PC-9 (cell line): ENCODE measurements at regions not wholly inside any gene's neighbourhood (a gene's known extent, or its start where the extent isn't known, plus 50 kb on each side); places are given as distances from the start of the nearest gene placed in this dataset.

Experiments
- BruUV-seq: library from RNA; stranded (reverse); fragments of 400-500 nt; replicated peaks from 2 replicates; lab custom pipeline; 2021; lab: Mats Ljungman, UMichigan
- CTCF ChIA-PET: fragments of 300-600 bp; sonication (Branson Sonifier 250); formaldehyde crosslinking; loops from one replicate; lab custom pipeline; 2022; ENCODE audit warnings: antibody characterized with exemption; lab: Charles Lee
- POLR2A ChIA-PET: fragments of 300-600 bp; sonication (Branson Sonifier 250); formaldehyde crosslinking; loops from one replicate; lab custom pipeline; 2022; ENCODE audit warnings: antibody characterized with exemption; ENCODE audit not compliant: unreplicated experiment; lab: Charles Lee
- DNase-seq, 2 experiments: peaks; one replicate each; pipeline versions ENCODE4 v3.0.0 to v3.0.0-alpha.2; 2015 to 2022; ENCODE audit warnings: mixed read lengths in 1 of 2
- H2AFZ ChIP-seq: fragments of 200-600 bp; sonication (generic); 2 replicates; pipeline ENCODE4 v1.8.1; 2017; ENCODE audit warnings: antibody characterized with exemption
- H3F3A ChIP-seq: fragments of 200-600 bp; sonication (generic); 2 replicates; pipeline ENCODE4 v1.8.1; 2017; ENCODE audit warnings: antibody characterized with exemption, mild to moderate bottlenecking, low read depth; ENCODE audit not compliant: insufficient read depth
- H3K27ac ChIP-seq: fragments of 200-600 bp; sonication (generic); 2 replicates; pipeline ENCODE4 v1.6.1; 2016; ENCODE audit warnings: mixed run types
- H3K27me3 ChIP-seq: fragments of 200-600 bp; sonication (generic); 2 replicates; pipeline ENCODE4 v1.6.1; 2016; ENCODE audit warnings: low read depth, mixed run types; ENCODE audit not compliant: insufficient read depth
- H3K36me3 ChIP-seq: fragments of 200-600 bp; sonication (generic); 2 replicates; pipeline ENCODE4 v1.6.1; 2016; ENCODE audit warnings: low read depth, mixed run types
- H3K4me1 ChIP-seq: fragments of 200-600 bp; sonication (generic); replicated peaks from 2 replicates; pipeline ENCODE4 v1.6.1; 2016; ENCODE audit warnings: mixed run types; ENCODE audit not compliant: insufficient read depth
- H3K4me2 ChIP-seq: fragments of 200-600 bp; sonication (generic); 2 replicates; pipeline ENCODE4 v1.6.1; 2017; ENCODE audit warnings: mixed run types
- H3K4me3 ChIP-seq: fragments of 200-600 bp; sonication (generic); 2 replicates; pipeline ENCODE4 v1.6.1; 2016; ENCODE audit warnings: mixed run types
- H3K79me2 ChIP-seq: fragments of 200-600 bp; sonication (generic); 2 replicates; pipeline ENCODE4 v1.6.1; 2017; ENCODE audit warnings: low read depth, mixed run types
- H3K9me2 ChIP-seq: fragments of 200-600 bp; sonication (generic); 2 replicates; pipeline ENCODE4 v1.8.1; 2017; ENCODE audit warnings: mild to moderate bottlenecking; ENCODE audit not compliant: insufficient read depth
- H3K9me3 ChIP-seq: fragments of 200-600 bp; sonication (generic); 2 replicates; pipeline ENCODE4 v1.8.1; 2016; ENCODE audit warnings: low read depth; ENCODE audit not compliant: insufficient read depth
- H4K20me1 ChIP-seq: fragments of 200-600 bp; sonication (generic); 2 replicates; pipeline ENCODE4 v1.8.1; 2017; ENCODE audit not compliant: insufficient read depth
- CTCF ChIP-seq: fragments of 200-600 bp; sonication (generic); conservative IDR thresholded peaks from 2 replicates; pipeline ENCODE4 v1.6.1; 2017; ENCODE audit warnings: mixed run types, antibody characterized with exemption, mild to moderate bottlenecking, moderate library complexity
- EZH2 ChIP-seq: fragments of 200-600 bp; sonication (generic); IDR thresholded peaks from 2 replicates; pipeline ENCODE4 v1.8.0; 2017; ENCODE audit warnings: antibody characterized with exemption, low read depth
- intact Hi-C: fragments of 100-400 bp; cut with micrococcal nuclease; formaldehyde crosslinking; loops from one replicate; pipeline ENCODE4 v1.10.0; 2022; ENCODE audit not compliant: unreplicated experiment

- Histone ChIP-seq H3K9me3 (no peaks in the 10 kb centered on the region; the same call in 1 of the 2 replicates), H3K27ac (no peak overlapping the region), H3F3A (no peaks in the 10 kb centered on the region), H4K20me1 (no peaks in the 10 kb centered on the region), H3K4me1 (no peaks in the 10 kb centered on the region), H3K4me2 (no peak overlapping the region), H3K27me3 (no peaks in the 10 kb centered on the region), H3K79me2 (no peaks in the 10 kb centered on the region), H2AFZ (no peak overlapping the region), H3K4me3 (no peak overlapping the region), H3K36me3 (no peaks in the 10 kb centered on the region), H3K9me2 (no peaks in the 10 kb centered on the region)
- no peak for DNase-seq
- CTCF ChIA-PET = no interaction called here
- POLR2A ChIA-PET = no interaction called here
- intact Hi-C loops = no loop called here
- BruUV-seq = no TSS peak
- TF ChIP-seq CTCF (no peak), EZH2 (no peak)
These were observed 175.5 kb upstream of the POU5F2 start for GRCh38 chr5:93916872-93917271.

- no peaks in the 10 kb centered on the region; the same call in 1 of the 2 replicates for H3K9me3 ChIP-seq
- no peak overlapping the region for H3K27ac ChIP-seq
- TF ChIP-seq EZH2 (no peak), CTCF (peak; percentile 74)
- ChIA-PET CTCF (no interaction called here), POLR2A (no interaction called here)
- H3F3A ChIP-seq = no peaks in the 10 kb centered on the region
- no TSS peak for BruUV-seq
- no peak overlapping the region for H3K4me3 ChIP-seq
- H3K4me2 ChIP-seq = no peak overlapping the region
- no peaks in the 10 kb centered on the region for H3K9me2 ChIP-seq
- H2AFZ ChIP-seq = no peak overlapping the region
- no peaks in the 10 kb centered on the region for H3K36me3 ChIP-seq
- H3K79me2 ChIP-seq = no peaks in the 10 kb centered on the region
- peak in 1 of 2 experiments; percentile 47 for DNase-seq
- intact Hi-C loops = no loop called here
- no peaks in the 10 kb centered on the region for H4K20me1 ChIP-seq
- no peaks in the 10 kb centered on the region for H3K4me1 ChIP-seq
- H3K27me3 ChIP-seq = no peaks in the 10 kb centered on the region
These were observed 173.7 kb upstream of the POU5F2 start for GRCh38 chr5:93915142-93915553.

- no peaks in the 10 kb centered on the region for H3K36me3 ChIP-seq
- no peak overlapping the region for H3K4me2 ChIP-seq
- H3K27ac ChIP-seq = no peak overlapping the region
- no peaks in the 10 kb centered on the region for H3K79me2 ChIP-seq
- no peaks in the 10 kb centered on the region for H3K9me2 ChIP-seq
- no peak for DNase-seq
- ChIA-PET POLR2A (no interaction called here), CTCF (interaction anchor here (0.6 kb wide), 1 partner anchor 618 kb away, joined by 9 read pairs; no protein-coding TSS in a partner anchor)
- H2AFZ ChIP-seq = no peak overlapping the region
- no peaks in the 10 kb centered on the region for H3F3A ChIP-seq
- TF ChIP-seq EZH2 (no peak), CTCF (no peak)
- no peaks in the 10 kb centered on the region for H3K4me1 ChIP-seq
- no peaks in the 10 kb centered on the region; the same call in 1 of the 2 replicates for H3K9me3 ChIP-seq
- H3K27me3 ChIP-seq = no peaks in the 10 kb centered on the region
- H4K20me1 ChIP-seq = no peaks in the 10 kb centered on the region
- intact Hi-C loops = no loop called here
- H3K4me3 ChIP-seq = no peak overlapping the region
- BruUV-seq = no TSS peak
These were observed 170.2 kb upstream of the POU5F2 start for GRCh38 chr5:93911609-93912008.
